H9 (cell line): ENCODE measurements at regions not wholly inside any gene's neighbourhood (a gene's known extent, or its start where the extent isn't known, plus 50 kb on each side); places are given as distances from the start of the nearest gene placed in this dataset.

Experiments used
- DNase-seq: peaks from one replicate; pipeline ENCODE4 v3.0.0-alpha.2; 2017
- H2AFZ ChIP-seq: one replicate; pipeline ENCODE4 v1.6.1; 2013; ENCODE audit warnings: mild to moderate bottlenecking, low read length, control low read depth, moderate library complexity
- H2AK5ac ChIP-seq: 2 replicates; pipeline ENCODE4 v1.6.1; 2013; ENCODE audit warnings: low read length, control low read depth, mixed read lengths; ENCODE audit not compliant: insufficient read length
- H2BK120ac ChIP-seq: one replicate; pipeline ENCODE4 v1.6.1; 2013; ENCODE audit warnings: low read depth, mild to moderate bottlenecking, low read length, control low read depth, inconsistent platforms; ENCODE audit not compliant: poor library complexity, severe bottlenecking
- H2BK12ac ChIP-seq: 2 replicates; pipeline ENCODE4 v1.6.1; 2013; ENCODE audit warnings: low read length, control low read depth, mixed read lengths, low read depth; ENCODE audit not compliant: insufficient read length
- H2BK15ac ChIP-seq: 2 replicates; pipeline ENCODE4 v1.6.1; 2013; ENCODE audit warnings: low read depth, low read length, control low read depth
- H2BK20ac ChIP-seq: one replicate; pipeline ENCODE4 v1.6.1; 2013; ENCODE audit warnings: low read depth, mild to moderate bottlenecking, low read length, control low read depth, inconsistent platforms; ENCODE audit not compliant: poor library complexity, severe bottlenecking
- H2BK5ac ChIP-seq: 2 replicates; pipeline ENCODE4 v1.6.1; 2013; ENCODE audit warnings: low read length, control low read depth, mixed read lengths; ENCODE audit not compliant: insufficient read length
- H3K14ac ChIP-seq: 2 replicates; pipeline ENCODE4 v1.6.1; 2013; ENCODE audit warnings: low read length, control low read depth; ENCODE audit not compliant: insufficient read depth
- H3K18ac ChIP-seq: 2 replicates; pipeline ENCODE4 v1.6.1; 2013; ENCODE audit warnings: low read depth, mild to moderate bottlenecking, mixed read lengths, low read length, control low read depth; ENCODE audit not compliant: insufficient read length
- H3K23ac ChIP-seq: 2 replicates; pipeline ENCODE4 v1.6.1; 2013; ENCODE audit warnings: low read length, control low read depth, mixed read lengths, low read depth; ENCODE audit not compliant: insufficient read length
- H3K23me2 ChIP-seq: 2 replicates; pipeline ENCODE4 v1.6.1; 2013; ENCODE audit warnings: low read depth, mild to moderate bottlenecking, mixed read lengths, low read length, control low read depth; ENCODE audit not compliant: insufficient read length, poor library complexity, severe bottlenecking
- H3K27ac ChIP-seq: 2 replicates; pipeline ENCODE4 v1.5.1; 2013; ENCODE audit warnings: low read length, control low read depth, mixed read lengths, low read depth; ENCODE audit not compliant: insufficient read length
- H3K27me3 ChIP-seq: 2 replicates; pipeline ENCODE4 v1.6.1; 2013; ENCODE audit warnings: low read length, control low read depth, inconsistent platforms; ENCODE audit not compliant: insufficient read depth
- H3K4ac ChIP-seq: 2 replicates; pipeline ENCODE4 v1.6.1; 2013; ENCODE audit warnings: low read depth, mild to moderate bottlenecking, control low read depth, inconsistent platforms, low read length, moderate library complexity
- H3K4me1 ChIP-seq: 2 replicates; pipeline ENCODE4 v1.6.1; 2013; ENCODE audit warnings: low read length, control low read depth, inconsistent platforms; ENCODE audit not compliant: insufficient read depth
- H3K4me2 ChIP-seq: 2 replicates; pipeline ENCODE4 v1.6.1; 2013; ENCODE audit warnings: low read length, control low read depth, mixed read lengths; ENCODE audit not compliant: insufficient read length, insufficient read depth
- H3K56ac ChIP-seq: 2 replicates; pipeline ENCODE4 v1.6.1; 2013; ENCODE audit warnings: low read depth, mild to moderate bottlenecking, mixed read lengths, low read length, control low read depth; ENCODE audit not compliant: insufficient read length
- H3K79me1 ChIP-seq: 2 replicates; pipeline ENCODE4 v1.6.1; 2013; ENCODE audit warnings: low read depth, mild to moderate bottlenecking, moderate library complexity, low read length, control low read depth, inconsistent platforms; ENCODE audit not compliant: insufficient read depth, poor library complexity, severe bottlenecking
- H3K79me2 ChIP-seq: 2 replicates; pipeline ENCODE4 v1.6.1; 2013; ENCODE audit warnings: low read length, control low read depth, inconsistent platforms; ENCODE audit not compliant: insufficient read depth
- H3K9ac ChIP-seq: 2 replicates; pipeline ENCODE4 v1.6.1; 2013; ENCODE audit warnings: low read length, control low read depth, mixed read lengths; ENCODE audit not compliant: insufficient read length; ENCODE audit errors: extremely low read depth
- H3K9me3 ChIP-seq: one replicate; pipeline ENCODE4 v1.6.1; 2013; ENCODE audit warnings: low read depth, low read length, inconsistent platforms; ENCODE audit not compliant: control insufficient read depth
- H3T11ph ChIP-seq: one replicate; pipeline ENCODE4 v1.6.1; 2013; ENCODE audit warnings: mild to moderate bottlenecking, low read length, control low read depth, inconsistent platforms
- H4K20me1 ChIP-seq: one replicate; pipeline ENCODE4 v1.6.1; 2013; ENCODE audit not compliant: control insufficient read depth, insufficient read length, insufficient read depth
- H4K5ac ChIP-seq: 2 replicates; pipeline ENCODE4 v1.6.1; 2013; ENCODE audit warnings: low read depth, mild to moderate bottlenecking, mixed read lengths, low read length, control low read depth; ENCODE audit not compliant: insufficient read length
- H4K8ac ChIP-seq: replicated peaks from 2 replicates; pipeline ENCODE4 v1.6.1; 2013; ENCODE audit warnings: low read length, control low read depth, mixed read lengths, low read depth; ENCODE audit not compliant: insufficient read length
- H4K91ac ChIP-seq: 2 replicates; pipeline ENCODE4 v1.6.1; 2013; ENCODE audit warnings: low read depth, mild to moderate bottlenecking, moderate library complexity, mixed read lengths, low read length, control low read depth; ENCODE audit not compliant: insufficient read length
- H3K27ac Mint-ChIP-seq, 3 experiments: 2 replicates in 2 of 3; 3 replicates in 1 of 3; pipeline ENCODE4 v1.8.0; 2020 to 2021; ENCODE audit warnings: mixed read lengths in 3 of 3, mild to moderate bottlenecking in 1 of 3, moderate library complexity in 1 of 3
- H3K27me3 Mint-ChIP-seq: 2 replicates; pipeline ENCODE4 v1.8.0; 2021; ENCODE audit warnings: low read depth, mild to moderate bottlenecking, moderate library complexity, mixed read lengths
- H3K36me3 Mint-ChIP-seq, 3 experiments: 2 replicates in 2 of 3; 3 replicates in 1 of 3; pipeline ENCODE4 v1.8.0; 2020 to 2021; ENCODE audit warnings: low read depth in 3 of 3, mixed read lengths in 3 of 3; ENCODE audit not compliant: insufficient read depth in 1 of 3
- H3K4me1 Mint-ChIP-seq, 2 experiments: 2 replicates each; pipeline ENCODE4 v1.8.0; 2020; ENCODE audit warnings: mixed read lengths in 2 of 2
- H3K4me3 Mint-ChIP-seq, 2 experiments: 2 replicates in 1 of 2; 3 replicates in 1 of 2; pipeline ENCODE4 v1.8.0; 2020 to 2021; ENCODE audit warnings: mild to moderate bottlenecking in 2 of 2, mixed read lengths in 2 of 2, moderate library complexity in 1 of 2
- H3K9me3 Mint-ChIP-seq, 2 experiments: 2 replicates in 1 of 2; 3 replicates in 1 of 2; pipeline ENCODE4 v1.8.0; 2020; ENCODE audit warnings: mild to moderate bottlenecking in 2 of 2, mixed read lengths in 2 of 2, moderate library complexity in 1 of 2
- WGBS: extraction: QIAGEN DNeasy Blood & Tissue Kit; methylation state at CpG from one replicate; pipeline ENCODE4 v1.1.7; 2013; ENCODE audit warnings: missing lambda C conversion rate, low lambda C conversion rate, mixed read lengths; ENCODE audit not compliant: insufficient read length; ENCODE audit errors: extremely low coverage; 5-methylcytosine and 5-hydroxymethylcytosine counted together
- TF ChIP-seq, protein P1 (sequence below): fragments of 200-600 bp; sonication (generic); conservative IDR thresholded peaks from 3 replicates; pipeline ENCODE4 v1.8.0; 2021; ENCODE audit warnings: antibody characterized with exemption, mild to moderate bottlenecking

DNA sequence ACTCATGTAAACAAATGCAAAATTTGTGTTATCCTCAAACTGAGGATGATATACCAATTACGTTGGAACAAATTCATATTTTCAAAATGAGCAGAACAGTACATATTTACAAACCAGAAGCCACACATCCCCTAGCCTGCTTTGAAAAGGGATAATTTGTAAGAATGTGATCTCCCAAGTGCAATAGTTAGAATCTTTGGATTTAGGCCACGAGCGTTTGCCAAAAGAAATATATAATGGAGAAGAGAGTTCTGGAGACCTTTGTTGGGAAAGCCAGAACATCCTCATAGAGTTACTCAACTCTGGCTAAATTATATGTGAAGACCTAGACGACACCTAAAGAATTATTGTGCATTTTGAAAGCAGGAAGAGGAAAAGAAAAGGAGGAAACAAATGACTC lies 449.3 kb downstream of the KCNJ2 start:
- no peaks in the 10 kb centered on the region for H3K36me3 Mint-ChIP-seq
- Histone ChIP-seq H3K18ac (no peak overlapping the region), H3K4me2 (no peak overlapping the region), H3K9ac (no peak overlapping the region), H2BK12ac (no peak overlapping the region), H4K20me1 (no peaks in the 10 kb centered on the region), H3K9me3 (no peaks in the 10 kb centered on the region), H4K8ac (no peak overlapping the region), H3K56ac (no peak overlapping the region), H4K5ac (no peak overlapping the region), H3K27me3 (no peaks in the 10 kb centered on the region), H4K91ac (no peak overlapping the region), H3T11ph (no peak overlapping the region), H2BK15ac (no peak overlapping the region), H3K23ac (no peak overlapping the region), H3K4ac (no peak overlapping the region), H2AFZ (no peak overlapping the region), H3K4me1 (no peaks in the 10 kb centered on the region), H2BK20ac (no peak overlapping the region), H2AK5ac (no peak overlapping the region), H3K23me2 (no peaks in the 10 kb centered on the region), H3K79me2 (no peaks in the 10 kb centered on the region), H3K14ac (no peak overlapping the region), H2BK120ac (no peak overlapping the region), H3K27ac (no peak overlapping the region), H2BK5ac (no peak overlapping the region), H3K79me1 (no peaks in the 10 kb centered on the region)
- H3K4me1 Mint-ChIP-seq = peaks cover 3% of the 10 kb centered on the region in 2 experiments; a peak in 3 of 4 replicates
- no peak overlapping the region for H3K4me3 Mint-ChIP-seq
- TF ChIP-seq, protein P1, sequence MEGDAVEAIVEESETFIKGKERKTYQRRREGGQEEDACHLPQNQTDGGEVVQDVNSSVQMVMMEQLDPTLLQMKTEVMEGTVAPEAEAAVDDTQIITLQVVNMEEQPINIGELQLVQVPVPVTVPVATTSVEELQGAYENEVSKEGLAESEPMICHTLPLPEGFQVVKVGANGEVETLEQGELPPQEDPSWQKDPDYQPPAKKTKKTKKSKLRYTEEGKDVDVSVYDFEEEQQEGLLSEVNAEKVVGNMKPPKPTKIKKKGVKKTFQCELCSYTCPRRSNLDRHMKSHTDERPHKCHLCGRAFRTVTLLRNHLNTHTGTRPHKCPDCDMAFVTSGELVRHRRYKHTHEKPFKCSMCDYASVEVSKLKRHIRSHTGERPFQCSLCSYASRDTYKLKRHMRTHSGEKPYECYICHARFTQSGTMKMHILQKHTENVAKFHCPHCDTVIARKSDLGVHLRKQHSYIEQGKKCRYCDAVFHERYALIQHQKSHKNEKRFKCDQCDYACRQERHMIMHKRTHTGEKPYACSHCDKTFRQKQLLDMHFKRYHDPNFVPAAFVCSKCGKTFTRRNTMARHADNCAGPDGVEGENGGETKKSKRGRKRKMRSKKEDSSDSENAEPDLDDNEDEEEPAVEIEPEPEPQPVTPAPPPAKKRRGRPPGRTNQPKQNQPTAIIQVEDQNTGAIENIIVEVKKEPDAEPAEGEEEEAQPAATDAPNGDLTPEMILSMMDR = no peak
- DNase-seq = no peak
- H3K27me3 Mint-ChIP-seq = no peaks in the 10 kb centered on the region
- no peak overlapping the region for H3K27ac Mint-ChIP-seq
- no peaks in the 10 kb centered on the region for H3K9me3 Mint-ChIP-seq
- WGBS = no CpG with 5 or more reads among the region's 4 CpGs
